ENCODE measurements at regions not wholly inside any gene's neighbourhood (a gene's known extent, or its start where the extent isn't known, plus 50 kb on each side); places are given as distances from the start of the nearest gene placed in this dataset.

DNA sequence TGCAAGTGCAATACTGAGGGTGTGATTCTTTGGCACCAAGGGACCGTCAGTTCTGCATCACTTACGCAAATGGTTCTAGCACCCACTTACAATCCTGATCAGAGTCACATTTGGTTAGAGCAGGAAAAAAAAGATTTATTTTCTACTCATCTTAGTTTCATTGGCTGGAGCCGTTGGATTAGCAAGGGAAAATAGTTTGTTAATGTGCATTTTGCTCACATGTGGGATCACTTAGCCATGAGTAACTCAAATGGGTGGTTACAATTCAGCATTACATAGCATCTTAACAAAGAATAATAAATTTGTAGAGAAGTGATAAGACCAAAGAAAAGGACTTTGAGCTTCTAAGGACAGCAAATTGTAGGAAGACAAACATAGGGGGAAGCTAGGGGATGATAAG is 216.9 kb downstream of the AUH start:
- TF ChIP-seq CTCF (conservative IDR thresholded peaks at IDR 0.05; ENCODE audit: low read depth in 2 of 2) (no peak), EZH2 (IDR thresholded peaks at IDR 0.05; ENCODE audit: low read depth, unreplicated experiment) (no peak), ETS1 (IDR thresholded peaks at IDR 0.05) (no peak), EZH2phosphoT487 (IDR thresholded peaks at IDR 0.05; ENCODE audit: unreplicated experiment) (no peak), POLR2AphosphoS5 (IDR thresholded peaks at IDR 0.05; ENCODE audit: low read depth) (no peak), CREB1 (CRISPR knock-in tag; IDR thresholded peaks at IDR 0.05; ENCODE audit: low read depth) (no peak), JUNB (IDR thresholded peaks at IDR 0.05; ENCODE audit: unreplicated experiment) (no peak)
- TF ChIP-seq, protein P1, sequence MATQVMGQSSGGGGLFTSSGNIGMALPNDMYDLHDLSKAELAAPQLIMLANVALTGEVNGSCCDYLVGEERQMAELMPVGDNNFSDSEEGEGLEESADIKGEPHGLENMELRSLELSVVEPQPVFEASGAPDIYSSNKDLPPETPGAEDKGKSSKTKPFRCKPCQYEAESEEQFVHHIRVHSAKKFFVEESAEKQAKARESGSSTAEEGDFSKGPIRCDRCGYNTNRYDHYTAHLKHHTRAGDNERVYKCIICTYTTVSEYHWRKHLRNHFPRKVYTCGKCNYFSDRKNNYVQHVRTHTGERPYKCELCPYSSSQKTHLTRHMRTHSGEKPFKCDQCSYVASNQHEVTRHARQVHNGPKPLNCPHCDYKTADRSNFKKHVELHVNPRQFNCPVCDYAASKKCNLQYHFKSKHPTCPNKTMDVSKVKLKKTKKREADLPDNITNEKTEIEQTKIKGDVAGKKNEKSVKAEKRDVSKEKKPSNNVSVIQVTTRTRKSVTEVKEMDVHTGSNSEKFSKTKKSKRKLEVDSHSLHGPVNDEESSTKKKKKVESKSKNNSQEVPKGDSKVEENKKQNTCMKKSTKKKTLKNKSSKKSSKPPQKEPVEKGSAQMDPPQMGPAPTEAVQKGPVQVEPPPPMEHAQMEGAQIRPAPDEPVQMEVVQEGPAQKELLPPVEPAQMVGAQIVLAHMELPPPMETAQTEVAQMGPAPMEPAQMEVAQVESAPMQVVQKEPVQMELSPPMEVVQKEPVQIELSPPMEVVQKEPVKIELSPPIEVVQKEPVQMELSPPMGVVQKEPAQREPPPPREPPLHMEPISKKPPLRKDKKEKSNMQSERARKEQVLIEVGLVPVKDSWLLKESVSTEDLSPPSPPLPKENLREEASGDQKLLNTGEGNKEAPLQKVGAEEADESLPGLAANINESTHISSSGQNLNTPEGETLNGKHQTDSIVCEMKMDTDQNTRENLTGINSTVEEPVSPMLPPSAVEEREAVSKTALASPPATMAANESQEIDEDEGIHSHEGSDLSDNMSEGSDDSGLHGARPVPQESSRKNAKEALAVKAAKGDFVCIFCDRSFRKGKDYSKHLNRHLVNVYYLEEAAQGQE (IDR thresholded peaks at IDR 0.05; ENCODE audit: unreplicated experiment): no peak
